Effector CD8-positive, alpha-beta T cell (primary cell): ENCODE measurements at regions not wholly inside any gene's neighbourhood (a gene's known extent, or its start where the extent isn't known, plus 50 kb on each side); places are given as distances from the start of the nearest gene placed in this dataset.

Source experiments
- DNase-seq: peaks from one replicate; lab custom pipeline; 2025; lab: John Stamatoyannopoulos, UW

DNA sequence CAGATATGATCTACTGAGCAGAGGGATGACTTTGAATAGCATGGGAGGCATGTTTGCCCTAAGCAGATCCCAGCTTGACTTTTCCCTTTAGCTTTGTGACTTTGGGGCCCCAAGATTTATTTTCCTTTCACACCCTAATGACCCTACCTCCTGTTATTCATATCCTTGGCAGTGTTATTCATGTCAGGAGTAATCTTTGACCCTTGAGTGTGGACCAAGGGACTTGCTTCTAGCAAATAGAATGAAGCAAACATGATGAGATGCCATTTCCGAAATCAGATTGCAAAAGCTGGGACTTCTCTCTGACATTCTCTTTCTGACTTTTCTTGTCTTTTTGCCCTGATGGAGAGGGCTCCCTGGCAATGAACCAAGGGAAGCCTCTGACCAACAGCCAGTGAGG, 415.4 kb upstream of the PROK2 start:
- DNase-seq: no peak

DNA sequence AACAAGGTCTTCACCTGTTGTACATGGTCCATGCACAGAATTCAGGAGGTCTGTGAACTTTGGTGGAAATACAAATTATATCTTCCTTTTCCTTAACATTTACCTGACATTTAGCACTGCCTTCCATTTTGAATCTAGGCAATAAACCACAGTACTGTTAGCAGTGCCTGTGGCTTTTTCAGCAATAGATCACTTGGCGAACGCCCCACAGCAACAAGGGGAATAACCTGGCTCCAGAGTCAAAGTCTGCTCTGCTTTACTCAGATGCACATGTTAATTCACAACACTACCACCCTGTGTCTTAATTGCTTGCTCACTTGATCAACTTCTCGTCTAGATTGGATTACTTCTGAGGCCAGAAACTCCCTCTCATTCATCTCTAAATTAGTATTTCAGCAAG, 414.6 kb upstream of the PROK2 start:
- no peak for DNase-seq

DNA sequence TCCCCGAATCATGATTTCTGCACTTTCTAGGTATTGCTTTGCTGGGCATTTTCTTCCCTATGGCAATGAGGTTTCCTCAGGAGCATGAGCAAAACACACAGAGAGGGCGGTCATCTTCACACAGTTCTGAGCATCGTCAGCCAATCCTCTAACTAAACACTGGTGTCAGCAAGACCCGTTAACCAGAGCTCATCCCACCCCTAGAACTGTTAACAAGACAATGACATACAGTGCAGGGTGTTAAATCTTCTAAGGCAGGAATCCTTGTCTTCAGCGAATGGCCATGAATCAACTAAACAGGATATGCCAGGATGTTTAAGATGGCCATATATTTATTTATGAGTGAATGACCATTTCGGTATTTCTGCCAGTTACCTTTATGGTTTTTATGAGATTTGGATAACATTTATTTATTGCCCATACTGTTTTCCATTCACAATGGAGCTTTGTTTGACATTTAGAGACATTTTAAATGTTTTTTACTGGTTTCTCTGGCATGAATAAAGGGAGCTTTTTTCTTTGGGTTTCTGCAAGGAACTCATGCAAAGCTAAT, 411.5 kb upstream of the PROK2 start:
- DNase-seq: no peak

DNA sequence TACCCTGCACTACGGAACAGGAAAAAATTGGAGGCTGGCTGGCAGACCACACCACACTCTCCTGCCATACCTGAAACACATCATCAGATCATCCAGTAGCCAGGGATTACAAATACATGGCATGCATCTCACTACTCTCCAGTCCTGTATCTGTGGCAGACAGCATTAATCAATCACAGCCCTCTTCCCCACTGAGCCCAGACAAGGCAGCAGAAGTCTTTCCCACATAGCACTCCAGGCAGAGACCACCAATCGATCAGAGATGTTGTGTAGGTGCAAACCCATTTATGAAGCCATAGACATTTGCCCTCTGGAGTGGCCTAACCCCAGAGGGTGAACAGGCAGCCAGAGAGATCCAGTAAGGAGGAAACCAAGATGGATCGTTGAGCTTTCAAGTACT, 410.9 kb upstream of the PROK2 start:
- DNase-seq: no peak

DNA sequence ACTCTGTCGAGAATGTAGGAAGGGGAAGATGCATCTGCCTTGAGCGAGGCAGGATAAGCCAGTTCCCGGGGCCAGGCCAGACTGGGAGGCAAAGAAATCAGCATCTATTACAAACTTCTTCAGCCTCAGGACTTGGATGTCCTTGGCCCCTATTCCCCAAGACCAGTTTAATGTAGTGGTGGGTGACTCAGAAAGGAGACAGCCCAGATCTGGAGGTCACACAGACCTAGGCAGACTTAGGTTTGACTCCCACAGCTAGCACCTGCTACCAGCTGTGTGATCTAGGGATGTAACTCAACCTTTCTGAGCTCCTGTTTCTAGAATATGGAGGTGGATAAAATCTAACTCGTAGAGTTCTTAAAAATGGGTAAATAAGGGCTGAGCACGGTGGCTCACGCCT, 409.5 kb upstream of the PROK2 start:
- DNase-seq: no peak

DNA sequence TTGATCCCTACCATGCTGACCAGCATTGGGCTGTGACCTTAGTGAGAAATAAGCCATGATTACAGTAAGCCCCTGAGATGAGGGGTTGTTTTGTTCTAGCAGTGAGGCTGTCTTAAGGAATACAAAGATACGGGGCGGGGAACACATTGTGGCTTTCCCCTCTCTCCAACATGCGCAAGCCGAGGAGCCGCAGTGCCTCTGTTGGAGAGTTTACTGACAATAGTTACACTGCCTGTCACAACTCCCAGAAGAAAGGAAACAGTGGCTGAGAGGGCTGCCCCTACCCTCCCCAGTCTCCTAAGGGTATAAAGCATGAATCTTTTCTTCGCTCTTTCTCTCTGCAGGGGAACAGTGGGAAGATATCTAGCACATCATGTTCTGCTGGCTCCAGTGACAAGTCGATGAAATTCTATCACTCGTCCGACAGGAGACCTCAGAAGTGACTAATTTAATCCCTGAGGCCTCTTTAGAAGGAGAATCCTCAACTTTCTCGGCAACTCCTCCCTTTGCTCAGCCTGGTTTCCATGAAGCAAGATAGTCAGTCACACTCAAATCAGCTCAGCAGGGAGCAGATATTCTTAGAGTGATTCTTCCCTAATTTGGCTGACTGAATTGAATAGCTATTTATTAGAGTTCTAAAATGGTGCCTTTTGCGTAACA, 409.0 kb upstream of the PROK2 start:
- DNase-seq: no peak

DNA sequence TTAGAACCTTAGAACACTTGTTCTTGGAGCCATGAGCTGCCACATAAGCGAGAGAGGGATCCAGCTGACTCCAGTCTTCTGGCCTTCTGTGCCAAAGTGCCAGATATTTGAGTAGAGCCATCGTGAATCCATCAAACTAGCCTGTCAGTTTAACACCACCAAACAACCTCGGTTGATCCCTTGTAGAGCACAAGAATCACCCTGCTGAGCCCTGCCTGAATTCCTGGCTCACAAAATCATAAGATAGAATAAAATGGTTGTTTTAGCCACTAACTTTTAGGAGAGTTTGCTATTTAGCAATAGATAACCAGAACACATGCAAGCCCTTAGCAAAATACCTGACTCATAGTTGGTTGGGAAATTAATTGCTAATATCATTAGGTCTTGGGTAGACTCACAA, 407.6 kb upstream of the PROK2 start:
- no peak for DNase-seq

DNA sequence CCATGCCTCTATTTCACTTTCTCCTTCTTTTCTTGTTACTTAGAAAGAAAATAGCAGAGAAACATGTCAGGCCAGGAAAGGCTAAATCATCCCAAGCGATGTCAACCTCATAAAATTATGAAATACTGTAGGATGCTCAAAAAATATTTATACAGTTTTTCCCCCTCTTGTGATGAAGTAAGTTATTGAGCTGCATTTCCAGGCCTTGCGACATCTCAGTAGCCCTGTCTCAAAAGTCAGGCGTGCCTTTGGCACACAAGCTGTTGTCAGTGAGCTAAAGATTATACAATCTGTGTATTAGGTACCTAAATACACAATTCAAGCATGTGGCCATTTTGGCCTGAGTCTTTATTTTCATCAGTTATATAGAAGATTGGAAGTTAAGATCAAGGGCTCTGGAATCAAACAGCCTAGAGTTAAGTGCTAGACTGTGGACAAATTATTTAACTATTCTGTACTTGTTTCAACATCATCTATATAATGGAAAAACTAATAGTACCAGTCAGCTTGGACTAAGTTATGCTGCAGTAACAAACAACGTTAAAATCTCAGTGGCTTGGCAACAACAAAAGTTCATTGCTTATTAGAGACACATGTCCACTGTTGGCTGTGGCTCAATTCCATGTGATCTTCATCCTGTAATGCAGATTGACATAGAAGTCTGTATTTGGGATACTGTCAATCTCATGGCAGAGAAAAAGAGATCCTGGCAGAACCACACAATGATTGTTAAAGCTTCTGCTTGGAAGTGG, 406.4 kb upstream of the PROK2 start:
- DNase-seq: no peak

DNA sequence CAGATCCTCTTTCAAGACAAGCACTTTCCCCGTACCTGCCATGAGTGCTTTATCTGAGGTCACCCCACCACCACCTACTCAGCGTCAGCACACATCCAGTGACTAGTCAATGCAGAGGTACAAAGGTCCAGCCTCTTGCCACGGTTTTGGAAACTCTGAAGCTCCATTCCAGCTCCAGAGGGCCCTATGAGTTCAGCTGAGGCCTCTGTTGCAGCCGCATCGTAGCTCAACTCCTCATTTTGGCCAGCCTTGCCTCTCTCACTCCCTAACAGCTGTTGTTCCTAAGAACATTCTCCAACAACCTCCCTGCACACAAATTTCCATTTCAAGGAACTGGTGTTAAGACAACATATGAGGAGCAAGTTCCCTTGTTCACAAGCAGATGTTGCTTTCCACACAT, 405.1 kb upstream of the PROK2 start:
- DNase-seq: no peak

DNA sequence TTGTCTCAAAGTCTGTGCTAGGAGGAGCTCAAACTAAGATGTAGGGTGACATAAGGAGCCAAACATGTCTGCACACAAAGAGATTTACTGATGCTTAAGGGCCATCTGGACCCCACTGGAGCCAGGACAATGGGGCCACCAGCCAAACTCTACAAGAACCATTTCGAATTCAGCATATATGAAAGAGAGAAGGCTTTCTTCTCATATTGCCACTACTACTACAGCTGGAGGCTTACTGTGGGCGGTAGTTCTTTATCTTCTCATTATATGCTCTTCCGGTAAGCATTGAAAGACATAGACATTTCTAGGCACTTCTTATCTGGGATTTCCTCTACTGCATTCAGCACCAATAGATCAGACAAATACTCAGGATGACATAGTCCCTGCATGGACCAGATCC, 404.4 kb upstream of the PROK2 start:
- no peak for DNase-seq

DNA sequence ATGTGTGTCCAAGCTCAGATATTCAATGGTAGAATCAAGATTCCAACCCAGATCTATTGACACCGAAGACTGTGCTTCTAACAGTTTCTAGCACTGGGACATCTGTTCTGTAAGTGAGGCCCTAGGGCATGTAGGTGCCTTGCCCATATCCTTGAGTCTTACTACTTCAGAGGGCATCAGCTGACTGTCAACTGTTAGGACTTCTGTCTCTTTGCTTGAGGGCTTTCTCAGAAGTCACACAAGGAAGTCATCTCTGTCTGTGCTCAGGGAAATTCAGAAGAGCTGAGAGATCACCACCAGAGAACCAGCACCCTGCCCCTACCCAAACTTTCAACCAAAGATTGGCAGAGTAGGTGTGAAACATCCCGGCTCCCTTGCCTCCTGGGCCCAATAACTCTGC, 403.6 kb upstream of the PROK2 start:
- no peak for DNase-seq

DNA sequence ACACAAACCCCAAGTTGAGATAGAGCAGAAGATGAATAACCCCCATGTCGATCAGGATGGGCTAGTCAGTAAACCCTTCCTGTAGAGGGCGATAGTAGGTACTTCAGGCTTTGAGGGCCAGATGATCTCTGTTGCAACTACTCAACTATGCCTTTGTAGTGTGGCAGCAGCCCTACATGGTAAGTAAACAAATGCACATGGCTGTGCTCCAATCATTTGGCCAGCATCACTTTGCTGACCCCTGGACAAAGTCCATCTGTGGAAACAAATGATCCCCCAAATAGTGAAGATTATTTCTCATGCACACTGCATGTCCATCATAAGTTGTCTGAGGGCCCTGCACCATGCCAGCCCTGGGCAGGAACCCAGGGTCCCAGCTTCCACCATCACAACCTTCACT, 402.2 kb upstream of the PROK2 start:
- no peak for DNase-seq

DNA sequence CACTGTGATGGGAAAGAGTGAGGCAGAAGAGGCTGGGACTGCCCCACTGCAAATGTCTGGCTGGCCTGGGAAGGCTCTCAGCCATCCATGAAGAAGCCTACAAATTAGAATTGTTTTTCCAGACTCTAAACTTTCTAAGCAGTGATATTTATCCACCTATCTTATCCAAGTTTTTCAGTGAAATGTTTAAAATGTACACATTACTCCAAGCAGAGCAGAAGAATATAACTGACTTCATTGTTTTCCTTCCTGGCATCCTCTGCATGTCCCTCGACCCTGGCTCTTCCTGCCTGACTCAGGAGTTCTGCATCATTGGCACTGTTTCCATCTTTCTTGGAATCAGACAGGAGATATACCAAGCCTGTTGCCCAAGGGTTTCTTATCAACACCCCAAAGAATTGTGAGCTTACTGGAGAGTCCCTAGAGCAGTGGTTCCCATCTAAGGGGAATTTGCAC, 401.5 kb upstream of the PROK2 start:
- no peak for DNase-seq

DNA sequence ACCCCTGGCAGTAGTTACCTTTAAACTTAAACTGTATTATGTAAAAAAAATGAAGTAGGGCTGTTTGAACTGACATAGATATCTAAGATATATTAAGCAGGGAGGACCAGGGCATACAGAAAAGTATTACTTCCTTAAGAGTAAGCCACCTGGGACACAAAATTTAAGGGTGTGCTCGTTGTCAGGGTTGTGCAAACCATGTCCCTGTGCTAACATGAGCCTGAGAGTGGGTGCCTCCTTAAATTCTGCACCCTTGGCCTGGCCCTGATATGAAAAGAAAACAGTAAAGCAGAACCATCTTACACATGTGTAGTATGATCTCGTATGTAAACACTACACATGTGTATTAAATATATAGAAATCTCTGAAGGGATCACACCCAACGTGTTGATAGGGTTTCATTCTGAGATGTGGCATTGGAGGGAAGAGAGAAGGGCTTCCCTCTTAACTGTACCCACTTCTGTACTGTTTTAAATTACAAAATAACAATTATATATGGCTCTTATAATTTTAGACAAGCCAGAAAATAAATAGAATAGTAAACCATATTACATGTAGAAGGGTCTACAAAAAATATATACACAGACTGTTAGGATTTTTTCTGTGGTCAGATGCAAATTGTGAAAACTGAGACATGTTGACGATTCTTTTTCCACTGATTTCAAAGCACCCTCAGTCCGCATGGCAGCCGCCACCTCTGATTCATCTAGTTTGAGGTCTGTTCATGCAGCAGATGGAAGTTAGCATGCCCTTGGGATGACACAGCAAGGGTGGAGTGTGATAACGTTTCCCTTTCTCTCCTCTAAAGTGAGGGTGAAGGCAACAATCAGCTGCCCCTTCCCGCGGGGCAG, 400.8 kb upstream of the PROK2 start:
- DNase-seq: no peak

DNA sequence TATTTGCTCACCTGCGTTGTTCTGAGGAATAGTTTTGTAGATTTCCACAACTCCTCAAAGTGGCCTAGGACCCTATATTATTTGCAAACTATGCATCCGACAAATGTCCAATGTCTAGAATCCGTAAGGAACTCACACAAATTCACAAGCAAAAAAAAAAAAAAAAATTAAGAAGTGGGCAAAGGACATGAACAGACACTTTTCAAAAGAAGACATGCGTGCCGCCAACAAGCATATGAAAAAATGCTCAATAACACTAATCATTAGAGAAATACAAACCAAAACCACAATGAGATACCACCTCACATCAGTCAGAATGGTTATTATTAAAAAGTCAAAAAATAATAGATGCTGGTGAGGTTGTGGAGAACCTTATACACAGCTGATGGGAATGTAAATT, 398.5 kb upstream of the PROK2 start:
- DNase-seq: no peak

DNA sequence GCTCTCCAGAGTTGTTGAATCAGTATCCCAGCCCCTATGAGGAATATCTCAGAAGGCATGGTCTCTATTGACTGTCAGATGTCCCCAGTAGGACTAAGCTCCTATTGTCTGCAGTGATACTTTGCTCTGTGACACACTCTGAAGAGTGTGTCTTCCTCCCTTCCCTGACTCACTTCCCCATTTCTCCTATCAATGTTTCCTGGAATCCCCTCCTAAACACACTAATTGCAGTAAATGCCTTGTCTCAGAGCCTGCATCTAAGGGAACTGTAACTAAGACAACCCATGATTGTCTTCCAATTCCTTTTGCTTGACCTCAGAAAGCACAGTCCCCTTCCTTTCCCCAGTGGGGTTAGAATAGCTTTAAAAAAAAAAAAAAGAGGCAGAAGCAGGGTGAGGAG, 397.3 kb upstream of the PROK2 start:
- DNase-seq: no peak

DNA sequence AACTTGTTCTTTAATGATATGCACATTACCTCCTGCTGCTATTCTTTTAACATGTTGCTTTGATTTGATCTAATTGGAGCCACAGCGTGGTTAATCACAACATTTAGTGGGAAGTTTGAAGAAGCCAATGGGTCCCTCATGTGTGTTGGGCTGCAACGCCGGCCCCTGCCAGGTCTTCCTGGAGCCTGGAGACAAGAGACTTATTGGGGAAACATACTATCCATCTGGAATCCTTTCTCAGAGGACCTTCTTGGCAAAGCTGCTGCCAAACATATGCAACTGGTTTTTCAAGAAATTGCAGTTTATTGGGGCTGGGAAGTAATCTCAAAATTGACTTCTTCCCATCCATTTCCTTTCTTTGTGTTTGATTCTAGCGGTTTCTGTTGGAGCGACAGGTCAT, 396.3 kb upstream of the PROK2 start:
- no peak for DNase-seq

DNA sequence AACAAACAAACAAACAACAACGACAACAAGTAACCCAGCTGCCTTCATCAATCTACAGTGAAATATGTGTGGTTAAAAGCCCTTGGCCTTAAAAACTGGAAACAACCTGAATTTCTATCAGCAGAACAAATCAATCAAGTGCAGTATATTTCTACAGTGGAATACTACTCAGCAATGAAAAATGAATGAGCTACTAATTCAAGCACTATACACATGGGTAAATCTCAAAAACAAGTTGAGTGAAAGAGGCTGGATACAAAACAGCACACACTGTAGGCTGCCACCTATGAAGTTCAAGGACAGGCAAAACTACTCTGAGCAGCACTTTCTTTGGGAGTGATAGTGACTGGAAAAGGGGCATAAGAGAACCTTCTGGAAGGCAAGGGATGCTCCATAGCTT, 395.5 kb upstream of the PROK2 start:
- no peak for DNase-seq

DNA sequence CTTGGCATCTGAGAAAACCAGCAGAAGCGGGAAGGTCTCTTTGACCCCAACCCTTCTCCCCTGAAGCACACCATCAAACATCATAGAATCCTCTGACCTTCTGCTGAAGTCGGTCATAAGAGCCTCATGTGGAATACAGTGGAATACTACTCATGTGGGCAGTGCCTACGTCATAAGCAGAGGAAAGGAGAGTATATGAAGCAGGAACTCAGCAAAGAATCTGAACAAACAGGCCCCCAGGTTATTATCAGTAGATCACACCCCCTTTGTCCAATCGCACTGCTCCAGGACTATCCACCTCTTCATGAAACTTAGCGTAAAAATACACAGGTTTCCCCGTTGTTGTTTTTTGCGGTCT, 394.1 kb upstream of the PROK2 start:
- DNase-seq: no peak

DNA sequence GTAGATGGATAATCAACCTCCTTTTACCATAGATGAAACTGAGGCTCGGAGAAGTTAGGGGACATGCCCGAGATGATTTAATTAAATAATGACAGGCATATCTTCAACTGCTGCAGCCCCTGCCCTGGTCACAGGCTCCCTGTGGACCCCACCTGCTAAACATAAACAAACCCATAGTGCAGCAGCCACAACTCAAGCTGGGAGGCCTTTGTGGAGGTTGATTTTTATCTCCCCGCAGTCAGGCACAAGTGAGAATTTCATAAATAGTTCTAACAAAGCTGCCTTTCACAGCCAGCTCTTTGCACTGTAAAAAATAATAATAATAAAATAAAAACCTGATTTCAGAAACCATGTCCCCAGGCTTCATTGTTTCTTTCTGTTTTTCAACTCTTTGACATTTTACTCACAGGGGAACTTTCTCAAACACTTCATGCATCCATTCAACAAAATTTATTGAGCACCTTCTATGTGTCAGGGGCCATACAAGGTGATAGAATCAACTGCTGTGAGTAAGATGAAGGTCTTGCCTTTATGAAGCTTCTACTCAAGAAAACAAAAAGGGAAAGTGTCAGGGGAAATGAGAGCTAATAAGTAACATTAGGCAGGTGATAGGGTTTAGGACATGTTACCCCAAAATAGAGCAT, 393.6 kb upstream of the PROK2 start:
- no peak for DNase-seq

DNA sequence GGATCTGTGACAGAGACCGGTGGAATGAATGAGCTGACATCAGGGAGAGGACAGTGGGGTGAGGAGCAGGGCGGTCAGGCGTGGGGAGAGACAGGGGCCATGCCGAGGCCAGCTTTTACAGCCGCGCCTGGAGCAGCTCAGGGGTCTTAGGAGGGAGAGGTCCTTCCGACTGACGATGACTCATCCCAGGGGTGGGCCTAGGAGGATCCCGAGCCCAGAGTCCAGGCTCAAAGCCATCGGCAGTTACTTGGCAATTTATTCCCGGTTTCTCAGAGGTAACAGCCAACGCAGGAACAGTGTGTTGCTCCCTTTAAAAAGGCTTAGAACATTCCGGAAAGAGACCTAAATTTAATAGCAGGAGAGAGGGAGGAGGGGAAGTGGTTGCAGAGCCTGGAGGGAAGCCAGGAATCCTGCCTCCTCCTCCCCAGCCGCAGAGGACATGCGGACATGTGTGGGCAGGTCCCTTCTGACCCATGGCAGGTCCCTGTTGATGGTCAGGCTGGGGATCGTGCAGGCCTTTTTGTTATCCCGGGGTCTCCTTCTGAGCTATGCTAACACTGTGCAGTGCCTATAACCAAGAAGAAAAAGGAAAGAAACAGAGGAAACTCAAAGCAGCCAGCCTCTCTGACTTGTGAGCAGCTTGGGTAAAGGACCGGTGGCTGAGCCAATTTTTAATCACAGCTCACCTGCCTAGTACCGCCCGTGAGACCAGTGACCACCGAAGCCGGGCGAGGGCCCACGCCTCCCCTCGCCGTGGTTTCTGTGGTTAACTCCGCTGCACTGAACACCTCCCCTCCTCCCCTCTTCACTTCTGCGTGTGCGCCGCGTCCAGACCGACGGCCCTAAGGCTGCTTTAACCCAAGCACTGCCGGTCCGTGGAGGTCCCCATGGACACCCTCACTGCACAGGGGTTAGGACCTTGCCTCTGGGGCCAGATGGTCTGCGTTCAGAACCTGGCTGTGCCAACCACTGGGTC, 392.4 kb upstream of the PROK2 start:
- no peak for DNase-seq
